HepG2 (cell line): ENCODE measurements at regions not wholly inside any gene's neighbourhood (a gene's known extent, or its start where the extent isn't known, plus 50 kb on each side); places are given as distances from the start of the nearest gene placed in this dataset.

ENCODE experiments used
- ATAC-seq: fragments of 200-7000 bp; cut with Tn5 transposase; 3 replicates; pipeline ENCODE4 v1.9.1; 2020; ENCODE audit warnings: mild to moderate bottlenecking, moderate library complexity
- BruUV-seq: library from RNA; stranded (reverse); fragments of 400-500 nt; replicated peaks from 2 replicates; lab custom pipeline; 2021; lab: Mats Ljungman, UMichigan
- CTCF ChIA-PET: fragments of 300-600 bp; formaldehyde crosslinking; extraction: SDS; loops from one replicate; lab custom pipeline; 2021; ENCODE audit warnings: low total read pairs, inconsistent platforms, low intra/inter-chr PET ratio; lab: Yijun Ruan, JAX
- POLR2A ChIA-PET: fragments of 350-600 bp; sonication (Branson Sonifier 250); formaldehyde crosslinking; loops from one replicate; lab custom pipeline; 2020; ENCODE audit warnings: antibody characterized with exemption, inconsistent platforms; lab: Yijun Ruan, JAX
- DNase-seq: peaks from one replicate; pipeline ENCODE4 v3.0.0-alpha.2; 2015; ENCODE audit warnings: low spot score
- FAIRE-seq: peaks from 3 replicates; lab custom pipeline; 2011; peaks lifted over from hg19 to GRCh38; lab: Jason Lieb, UNC
- H2AFZ ChIP-seq: one replicate; pipeline ENCODE4 v1.6.1; 2011; ENCODE audit warnings: low read length, inconsistent platforms
- H3K27ac ChIP-seq: fragments of 300-600 bp; 3 replicates; pipeline ENCODE4 v1.8.0; 2011; ENCODE audit warnings: mixed run types, mild to moderate bottlenecking, mixed read lengths, low read length, inconsistent platforms; ENCODE audit not compliant: insufficient read depth; ENCODE audit errors: extremely low read length
- H3K27me3 ChIP-seq, 2 experiments: fragments of 200-600 bp in 1 of 2; 2 replicates in 1 of 2; 3 replicates in 1 of 2; pipeline versions ENCODE4 v1.6.0 to v1.8.0; 2011; ENCODE audit warnings: low read length in 2 of 2, mild to moderate bottlenecking in 2 of 2, moderate library complexity in 2 of 2, inconsistent platforms in 1 of 2; ENCODE audit not compliant: insufficient read depth in 2 of 2, control insufficient read depth in 1 of 2
- H3K36me3 ChIP-seq, 2 experiments: fragments of 200-600 bp in 1 of 2; replicated peaks in 1 of 2; 2 replicates in 1 of 2; 3 replicates in 1 of 2; pipeline versions ENCODE4 v1.5.1 to v1.8.0; 2011; ENCODE audit warnings: low read length in 2 of 2, inconsistent platforms in 1 of 2; ENCODE audit not compliant: insufficient read depth in 2 of 2, control insufficient read depth in 1 of 2
- H3K4me1 ChIP-seq: 2 replicates; pipeline ENCODE4 v1.5.1; 2012; ENCODE audit warnings: low read length, inconsistent platforms; ENCODE audit not compliant: insufficient read depth
- H3K4me2 ChIP-seq: 2 replicates; pipeline ENCODE4 v1.6.0; 2011; ENCODE audit warnings: low read depth, low read length, inconsistent platforms
- H3K4me3 ChIP-seq, 3 experiments: fragments of 200-600 bp in 1 of 3; sonication (generic), shearing (Covaris generic) in 1 of 3; replicated peaks in 1 of 3; 2 replicates each; pipeline ENCODE4 v1.5.1; 2011 to 2016; ENCODE audit warnings: low read length in 3 of 3, inconsistent platforms in 2 of 3, low read depth in 2 of 3, mild to moderate bottlenecking in 2 of 3, control low read depth in 1 of 3, mixed read lengths in 1 of 3; ENCODE audit not compliant: insufficient read depth in 1 of 3
- H3K79me2 ChIP-seq: one replicate; pipeline ENCODE4 v1.6.1; 2011; ENCODE audit warnings: low read length, inconsistent platforms; ENCODE audit not compliant: insufficient read depth
- H3K9ac ChIP-seq: 2 replicates; pipeline ENCODE4 v1.6.0; 2011; ENCODE audit warnings: mild to moderate bottlenecking, low read depth, low read length, inconsistent platforms; ENCODE audit not compliant: insufficient read depth
- H3K9me3 ChIP-seq: 2 replicates; pipeline ENCODE4 v1.5.1; 2012; ENCODE audit warnings: mild to moderate bottlenecking, low read length
- H4K20me1 ChIP-seq: 2 replicates; pipeline ENCODE4 v1.6.0; 2011; ENCODE audit warnings: inconsistent platforms, mild to moderate bottlenecking, low read length, moderate library complexity; ENCODE audit not compliant: insufficient read depth
- CTCF ChIP-seq: sonication (generic); formaldehyde crosslinking; IDR thresholded peaks from 2 replicates; pipeline ENCODE4 v1.5.0; 2020; ENCODE audit warnings: mild to moderate bottlenecking, missing genetic modification reagents, moderate library complexity
- FOXP4 ChIP-seq: sonication (generic); formaldehyde crosslinking; IDR thresholded peaks from 2 replicates; pipeline ENCODE4 v1.4.0; 2020; ENCODE audit warnings: missing genetic modification reagents
- GFI1 ChIP-seq: sonication (generic); formaldehyde crosslinking; IDR thresholded peaks from 2 replicates; pipeline ENCODE4 v1.5.0; 2020; ENCODE audit warnings: missing genetic modification reagents, mild to moderate bottlenecking, borderline replicate concordance
- RNF2 ChIP-seq: fragments of 450-650 bp; conservative IDR thresholded peaks from 2 replicates; pipeline ENCODE4 v1.6.1; 2016; ENCODE audit warnings: low read depth
- SMC3 ChIP-seq: IDR thresholded peaks from 2 replicates; pipeline ENCODE4 v1.6.1; 2011; ENCODE audit warnings: low read length, improper control_type of control experiment
- STAG1 ChIP-seq: sonication (generic); formaldehyde crosslinking; IDR thresholded peaks from 2 replicates; pipeline ENCODE4 v1.4.0; 2020; ENCODE audit warnings: missing genetic modification reagents
- ZNF281 ChIP-seq: sonication (generic); formaldehyde crosslinking; IDR thresholded peaks from 2 replicates; pipeline ENCODE4 v1.4.0; 2020; ENCODE audit warnings: missing genetic modification reagents, borderline replicate concordance
- WGBS: methylation state at CpG from one replicate; pipeline ENCODE4 v1.1.6; 2017; ENCODE audit warnings: low lambda C conversion rate; 5-methylcytosine and 5-hydroxymethylcytosine counted together
- in situ Hi-C: cut with HindIII; loops from 2 replicates; pipeline ENCODE4 v1.10.0; 2017; ENCODE audit warnings: low pct_unique_long_range_greater_than_20kb; ENCODE audit not compliant: extremely low pct_ligation_motif_present
- intact Hi-C: fragments of 100-400 bp; cut with micrococcal nuclease; formaldehyde crosslinking; loops from one replicate; pipeline ENCODE4 v1.10.0; 2022; ENCODE audit not compliant: unreplicated experiment

- TF ChIP-seq FOXP4 (CRISPR knock-in tag): peak; percentile 44; the same call in 1 of the 2 replicates
- peak; percentile 80; the same call in 1 of the 2 replicates for TF ChIP-seq GFI1 (CRISPR knock-in tag)
These were observed 58.6 kb upstream of the WIPF3 start (continued) for GRCh38 chr7:29747645-29748245.

- no peak overlapping the region for H3K27ac ChIP-seq
- no peak for FAIRE-seq
- no TSS peak for BruUV-seq
These were observed 57.8 kb upstream of the WIPF3 start for GRCh38 chr7:29748286-29749099.

More at GRCh38 chr7:29748286-29749099, 57.8 kb upstream of the WIPF3 start:
- H3K4me2 ChIP-seq: peak overlapping the region; percentile 58
- 0% methylated on average over 3 of the region's 3 CpGs for WGBS
- DNase-seq: peak; percentile 38
- no peak overlapping the region for H2AFZ ChIP-seq
- TF ChIP-seq ZNF281 (no peak), RNF2 (no peak), SMC3 (peak; percentile 9; the same call in 1 of the 2 replicates), STAG1 (CRISPR knock-in tag) (peak; percentile 46), CTCF (CRISPR knock-in tag) (peak; percentile 44)
- no peaks in the 10 kb centered on the region for H3K36me3 ChIP-seq
- H3K9me3 ChIP-seq: no peaks in the 10 kb centered on the region
- peak; percentile 78 for ATAC-seq
- H3K4me3 ChIP-seq: no peak overlapping the region
- ChIA-PET CTCF (no interaction called here), POLR2A (no interaction called here)
- in situ Hi-C loops (no loop called here), intact Hi-C loops (loop anchor here (1.0 kb wide), 1 partner anchor 173 kb away; no protein-coding TSS in a partner anchor)
- peaks cover 0 to 12% of the 10 kb centered on the region in 2 experiments; a peak in 1 of 5 replicates for H3K27me3 ChIP-seq
- peaks cover 13% of the 10 kb centered on the region for H3K4me1 ChIP-seq
- H3K9ac ChIP-seq: no peak overlapping the region
- H3K79me2 ChIP-seq: no peaks in the 10 kb centered on the region
- no peaks in the 10 kb centered on the region for H4K20me1 ChIP-seq
